ENCODE measurements at regions not wholly inside any gene's neighbourhood (a gene's known extent, or its start where the extent isn't known, plus 50 kb on each side); places are given as distances from the start of the nearest gene placed in this dataset.

DNA sequence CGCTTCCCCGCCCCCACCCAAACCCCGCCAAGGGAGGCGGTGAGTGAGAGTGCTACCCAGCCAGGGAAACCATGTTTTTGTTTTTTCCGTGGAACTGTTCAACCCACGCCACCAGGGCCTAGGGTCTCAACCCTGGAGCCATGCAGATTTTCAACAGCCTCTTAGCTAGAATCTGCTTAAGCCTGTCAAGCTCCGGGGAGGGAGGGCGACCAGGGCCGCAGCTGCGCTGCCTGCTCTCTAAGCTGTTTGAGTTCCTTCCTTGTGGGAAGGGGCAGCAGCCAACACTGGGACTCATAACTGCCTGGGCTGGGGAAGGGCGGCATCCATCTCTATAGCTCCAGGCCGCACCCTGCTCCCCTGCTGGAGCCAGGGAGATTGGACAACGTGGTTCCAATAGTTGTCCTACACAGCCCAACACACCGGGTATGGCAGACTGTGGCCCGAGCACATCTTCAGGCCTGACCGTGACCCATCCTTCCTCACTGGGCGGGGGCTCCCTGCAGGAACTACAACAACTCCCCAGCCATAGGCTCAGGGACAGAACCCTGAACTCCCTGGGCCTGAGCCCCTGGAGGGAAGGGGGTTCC is 1065.7 kb upstream of the MANEA start:
- DNase-seq, result no peak

DNA sequence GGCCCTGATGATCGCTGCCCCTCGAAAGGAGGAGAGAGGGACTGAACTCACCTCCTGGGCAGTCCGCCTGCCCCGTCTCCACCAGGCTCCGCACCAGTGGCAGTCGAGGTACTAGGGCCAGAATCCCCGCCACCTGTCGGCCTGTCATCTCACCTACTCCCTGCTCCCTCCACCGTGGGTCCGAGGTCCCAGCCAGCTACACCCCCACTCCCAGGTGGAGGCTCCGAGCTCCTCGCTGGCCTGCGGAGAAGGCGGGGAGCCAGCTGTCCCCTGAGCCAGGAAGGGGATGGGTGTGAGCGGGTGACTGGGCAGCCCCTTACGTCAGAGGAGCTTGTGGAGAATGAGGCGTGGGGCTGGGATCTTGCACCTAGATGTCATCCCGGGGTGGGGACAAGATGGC is 1066.5 kb upstream of the MANEA start:
- no peak for DNase-seq

DNA sequence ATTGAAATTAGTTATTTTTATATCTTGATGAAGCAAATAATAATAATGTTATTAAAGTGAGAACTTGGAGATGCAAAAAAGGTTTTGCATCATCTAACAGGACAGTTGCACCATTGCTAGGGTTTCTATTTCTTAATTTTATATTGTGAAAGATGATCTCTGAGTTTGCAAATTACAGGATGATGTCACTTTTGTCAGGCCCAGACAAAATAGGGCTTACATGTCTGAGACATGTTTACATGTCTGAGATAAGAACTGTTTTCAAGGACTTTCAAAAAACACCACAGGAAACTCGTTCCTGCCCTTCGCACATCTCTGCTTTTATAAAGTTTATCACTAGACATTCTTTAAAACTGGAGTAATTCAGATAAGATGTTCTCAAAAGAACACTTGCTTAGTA is 1075.8 kb upstream of the MANEA start:
- DNase-seq, result no peak

DNA sequence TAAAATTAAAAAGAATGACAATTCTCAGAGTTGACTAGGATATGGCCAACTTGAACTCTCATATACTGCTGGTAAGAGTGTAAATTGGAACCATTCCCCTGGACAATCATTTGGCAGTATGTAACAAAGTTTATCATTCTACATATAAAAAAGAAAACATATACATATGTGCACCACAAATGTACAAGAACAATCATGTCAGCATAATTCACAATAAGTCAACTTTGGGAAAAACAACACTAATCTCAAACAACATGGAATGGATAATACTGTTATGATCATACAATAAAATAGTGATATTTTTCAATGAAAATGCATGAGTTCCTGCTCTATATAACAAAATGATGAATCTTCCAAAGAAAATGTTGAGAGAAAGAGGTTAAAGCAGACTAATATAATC is 1078.7 kb upstream of the EPHA7 start:
- no peak for DNase-seq

DNA sequence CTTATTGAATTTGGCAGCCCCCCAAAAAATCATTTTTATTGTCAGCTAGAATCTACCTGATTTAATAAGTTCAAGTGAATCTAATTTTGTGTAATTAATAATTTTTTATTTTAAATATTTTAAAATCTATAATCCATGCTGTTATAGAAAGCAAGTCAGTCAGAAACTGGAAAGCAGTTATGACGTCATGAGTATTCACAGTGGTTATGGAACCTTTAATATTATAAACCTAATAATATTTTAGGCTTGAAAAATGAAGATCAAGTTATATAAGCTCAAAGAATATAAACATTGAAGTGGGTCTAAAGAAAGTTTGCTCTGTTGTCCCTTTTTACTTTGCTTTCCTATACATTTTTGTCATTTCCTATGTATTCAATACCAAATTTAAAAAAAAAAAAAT is 1075.1 kb upstream of the EPHA7 start:
- DNase-seq, result no peak

DNA sequence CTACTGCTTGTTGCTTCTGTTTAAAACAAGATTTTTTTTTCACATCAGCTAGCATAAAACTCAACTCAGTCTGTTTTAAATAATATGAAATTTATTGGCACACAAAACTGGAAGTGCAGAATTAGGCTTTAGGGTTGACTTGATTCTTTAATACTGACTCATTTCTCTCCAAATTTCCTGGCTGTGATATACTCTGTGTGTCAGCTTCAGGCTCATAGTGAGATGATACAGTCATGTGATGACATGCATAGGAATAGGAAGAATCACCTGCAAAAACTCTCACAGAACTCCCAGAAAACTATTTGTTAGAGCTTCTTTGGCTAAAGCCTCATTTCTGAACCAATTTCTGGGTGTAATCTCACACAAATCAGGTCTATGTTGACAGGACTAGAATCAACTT is 1068.0 kb upstream of the EPHA7 start:
- DNase-seq, result no peak

DNA sequence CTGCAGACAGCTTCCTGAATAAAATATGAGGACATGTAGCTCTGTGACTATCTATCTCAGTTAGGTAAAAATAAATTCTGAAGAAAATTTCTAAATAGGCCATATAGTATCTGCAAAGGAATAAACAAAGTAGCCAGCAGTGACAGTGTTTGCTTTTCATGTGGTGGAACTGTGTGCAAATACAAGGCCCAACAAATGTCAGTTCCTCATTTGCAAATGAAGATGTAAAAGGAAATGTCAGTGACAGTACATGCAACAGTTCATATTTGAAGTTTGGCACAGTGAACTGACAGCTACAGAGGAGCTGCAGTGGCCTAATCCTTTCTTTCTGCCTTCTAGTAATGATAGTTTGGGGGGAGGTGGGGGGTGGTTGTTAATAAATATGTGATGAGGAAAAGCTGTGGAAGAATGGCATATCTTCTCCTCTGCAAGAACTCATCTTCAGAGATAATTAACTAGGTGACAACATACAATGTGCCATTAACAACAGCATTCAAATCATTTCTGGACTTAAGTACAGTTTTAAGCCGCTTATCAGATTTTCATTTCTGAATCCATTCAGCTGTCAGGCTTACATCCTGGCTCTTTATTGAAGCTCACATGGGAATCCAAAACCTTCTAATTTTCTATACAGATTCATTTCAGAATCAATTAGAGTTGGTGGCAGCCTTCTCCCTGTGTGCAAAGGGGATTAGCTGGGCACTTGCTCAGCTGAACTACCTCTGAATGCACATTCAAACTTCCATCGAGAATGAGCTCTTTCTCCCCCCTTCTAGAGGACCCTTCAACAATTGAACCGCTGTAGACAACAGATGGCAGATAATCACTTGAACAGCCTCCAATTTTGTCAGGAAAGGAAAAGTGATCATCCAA is 1059.0 kb upstream of the EPHA7 start:
- DNase-seq, result no peak

DNA sequence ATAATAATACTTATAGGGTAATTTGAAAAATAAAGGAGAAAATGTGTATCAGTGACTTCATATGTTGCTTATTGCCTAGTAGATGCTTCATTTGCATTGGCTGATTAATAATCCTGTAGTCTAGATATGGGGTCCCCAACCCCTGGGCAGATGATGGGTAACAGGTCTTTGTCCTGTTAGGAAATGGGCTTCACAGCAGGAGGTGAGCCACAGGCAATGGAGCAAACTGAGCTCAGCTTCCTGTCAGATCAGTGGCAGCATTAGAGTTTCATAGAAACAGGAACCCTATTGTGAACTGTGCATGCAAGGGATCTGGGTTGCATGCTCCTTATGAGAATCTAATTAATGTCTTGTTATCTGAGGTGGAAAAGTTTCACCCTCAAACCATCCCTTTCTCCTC is 1049.5 kb upstream of the EPHA7 start:
- DNase-seq, result no peak

DNA sequence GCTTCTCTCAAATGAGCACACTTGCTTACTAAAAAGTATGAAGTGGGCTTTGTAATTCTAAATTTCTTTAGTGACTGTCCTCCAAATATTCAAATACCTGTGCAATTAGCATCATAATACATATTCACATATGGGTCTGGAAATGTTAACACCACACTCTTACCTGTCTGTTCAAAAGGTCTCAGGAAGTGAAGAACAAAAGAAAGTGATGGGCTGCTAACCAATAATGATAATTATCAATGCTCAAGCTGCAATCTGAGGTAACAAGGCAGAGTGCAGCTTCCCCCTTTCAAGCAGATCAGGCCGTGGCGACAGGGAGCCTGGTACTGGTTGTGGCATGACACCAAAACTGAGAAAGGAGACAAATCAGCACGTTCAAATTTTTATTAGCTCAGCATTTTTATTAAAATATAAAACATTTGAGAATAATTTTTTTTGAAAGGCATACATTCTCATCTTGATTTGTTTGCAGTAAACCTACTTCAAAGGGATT is 1044.7 kb upstream of the EPHA7 start:
- no peak for DNase-seq

DNA sequence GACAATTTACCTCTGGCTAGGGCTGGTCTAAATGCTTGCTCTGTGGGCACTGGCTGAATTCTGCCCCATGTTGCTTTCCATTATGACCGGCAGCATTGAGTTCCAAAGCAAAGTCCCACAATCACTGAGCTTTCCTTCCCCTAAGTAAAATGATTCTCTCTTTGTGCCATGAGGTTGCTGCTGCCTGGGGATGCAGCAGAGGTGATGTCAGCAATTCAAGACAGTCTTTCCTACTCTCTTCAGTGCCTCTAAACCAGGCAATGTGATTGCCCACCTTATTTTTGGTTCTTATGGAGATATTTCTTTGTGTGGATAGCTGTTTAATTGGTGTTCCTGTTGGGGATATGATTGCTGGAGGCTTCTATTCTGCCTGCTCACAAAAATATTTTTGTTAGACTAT is 1043.9 kb upstream of the EPHA7 start:
- no peak for DNase-seq

DNA sequence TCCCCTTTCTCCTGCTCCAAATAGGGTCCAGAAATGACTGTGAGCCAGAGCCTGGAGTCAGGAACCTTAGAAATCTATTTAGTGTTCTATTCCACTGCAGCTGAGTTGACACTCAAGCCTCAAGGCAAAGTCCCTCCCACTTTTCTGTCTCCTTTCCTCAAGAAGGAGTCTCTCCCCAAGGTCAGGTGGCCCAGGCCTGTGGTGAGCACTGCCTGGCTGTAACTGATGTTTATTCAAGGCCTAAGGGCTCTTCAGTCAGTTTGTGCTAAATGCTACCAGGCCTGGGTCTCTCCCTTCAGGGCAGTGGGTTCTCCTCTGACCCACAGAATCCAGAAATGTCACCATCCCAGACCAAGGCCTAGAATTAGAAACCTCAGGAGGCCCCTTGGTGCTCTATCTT is 1042.9 kb upstream of the EPHA7 start:
- DNase-seq, result no peak

DNA sequence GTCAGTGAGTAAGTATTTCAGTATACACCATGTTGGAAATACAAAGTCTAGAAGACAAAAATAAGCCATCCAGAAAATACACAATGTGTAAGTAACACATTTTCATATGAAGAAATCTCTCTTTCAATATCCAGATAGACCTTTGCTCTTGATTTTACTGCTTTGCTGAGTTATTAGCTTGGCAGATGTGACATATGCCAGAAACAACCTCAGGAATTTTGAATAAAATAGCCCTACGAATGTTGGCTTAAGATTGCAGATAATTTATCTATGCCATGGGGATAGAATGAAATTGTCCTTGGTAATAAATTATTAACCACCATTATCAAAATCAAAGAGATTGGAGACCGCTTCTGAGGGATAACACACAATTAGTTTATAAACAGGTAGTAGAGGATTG is 1036.9 kb upstream of the EPHA7 start:
- DNase-seq, result no peak

DNA sequence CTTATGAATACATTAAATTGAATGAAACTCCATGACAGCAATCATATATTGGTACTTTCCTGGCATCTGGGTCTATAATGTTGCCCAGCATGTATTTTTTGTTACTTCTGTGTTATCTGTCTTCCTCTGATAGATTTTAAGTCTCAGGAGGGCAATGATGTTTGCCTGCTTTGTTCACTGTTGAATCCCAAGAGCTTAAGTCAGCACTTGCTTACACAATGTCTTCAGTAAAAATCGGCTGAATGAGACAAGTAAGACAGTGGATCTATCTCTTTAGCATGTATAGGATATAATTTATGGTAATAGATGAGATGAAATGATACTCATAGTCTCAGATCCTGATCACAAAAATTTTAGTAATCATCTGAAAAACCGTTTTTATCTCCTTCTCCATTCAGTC is 1034.9 kb upstream of the EPHA7 start:
- DNase-seq, result no peak

DNA sequence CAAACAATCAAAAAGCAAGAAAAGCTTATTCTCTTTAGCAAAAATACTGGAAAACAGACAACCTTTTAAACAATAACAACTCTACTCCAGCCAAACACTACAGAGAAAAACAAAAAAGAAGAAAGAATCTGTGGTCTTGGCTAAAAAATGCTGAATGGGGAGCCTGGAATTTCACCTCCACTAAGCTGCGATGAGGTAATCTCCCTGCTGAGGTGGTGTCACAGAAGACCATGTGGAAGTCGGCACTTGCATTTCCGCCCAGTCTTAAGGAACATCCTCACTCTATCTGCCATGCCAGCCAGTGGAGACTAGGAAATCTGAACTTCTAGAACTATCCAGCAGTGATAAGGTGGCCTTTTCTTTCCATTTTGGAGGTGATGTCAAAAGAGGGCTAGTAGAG is 1026.8 kb upstream of the EPHA7 start:
- no peak for DNase-seq

DNA sequence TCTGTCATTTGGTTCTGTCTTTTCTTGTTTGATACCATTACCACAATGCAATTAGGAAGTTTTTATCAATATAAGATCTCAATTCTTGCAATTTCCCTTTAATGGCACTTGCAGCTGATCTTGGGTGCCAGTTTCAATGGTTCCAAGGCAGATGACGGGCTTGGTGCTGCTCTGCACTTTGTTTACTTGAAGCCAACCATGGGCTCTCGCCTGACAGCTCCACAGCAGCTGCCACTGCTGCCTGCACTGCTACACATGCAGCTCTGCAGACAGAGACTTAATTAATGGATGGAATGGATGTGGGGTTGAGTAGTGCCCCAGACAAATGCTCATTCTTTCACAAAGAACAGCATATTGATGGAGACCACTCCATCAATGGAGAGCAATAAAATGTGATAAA is 1024.3 kb upstream of the EPHA7 start:
- no peak for DNase-seq

DNA sequence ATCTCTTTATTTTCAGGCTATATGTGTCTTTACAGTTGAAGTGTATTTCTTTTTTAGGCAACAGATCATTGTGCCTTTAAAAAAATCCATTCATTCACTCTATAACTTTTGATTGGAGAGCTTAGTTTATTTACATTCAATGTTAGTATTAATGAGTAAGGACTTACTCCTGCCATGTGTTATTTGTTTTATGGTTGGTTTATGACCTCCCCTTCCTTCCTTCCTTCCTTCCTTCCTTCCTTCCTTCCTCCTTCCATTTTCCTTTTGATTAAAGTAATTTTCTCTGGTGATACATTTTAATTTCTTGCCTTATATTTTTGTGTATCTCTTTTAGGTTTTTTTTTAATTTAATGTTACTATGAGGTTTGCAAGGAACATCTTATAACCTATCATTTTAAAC is 1005.3 kb upstream of the EPHA7 start:
- DNase-seq, result no peak

DNA sequence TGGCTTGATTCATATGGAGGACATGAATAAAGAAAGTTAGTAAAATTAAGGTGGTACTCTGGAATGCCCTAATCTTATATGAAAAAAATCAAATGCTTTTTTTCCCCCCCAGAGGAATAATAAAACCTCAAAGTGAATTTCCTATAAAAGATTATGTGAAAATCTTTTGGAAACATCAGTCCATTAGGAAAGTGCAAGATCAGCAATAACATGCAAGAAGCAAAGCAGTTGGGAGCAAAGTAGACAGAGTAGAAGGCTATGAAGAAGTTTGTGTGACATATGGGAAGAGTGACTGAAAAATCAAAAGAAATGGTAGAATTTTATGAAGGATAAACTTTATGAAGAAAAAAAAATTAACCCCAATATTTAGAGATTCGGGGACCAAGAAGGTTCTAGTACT is 998.0 kb upstream of the EPHA7 start:
- DNase-seq, result no peak

DNA sequence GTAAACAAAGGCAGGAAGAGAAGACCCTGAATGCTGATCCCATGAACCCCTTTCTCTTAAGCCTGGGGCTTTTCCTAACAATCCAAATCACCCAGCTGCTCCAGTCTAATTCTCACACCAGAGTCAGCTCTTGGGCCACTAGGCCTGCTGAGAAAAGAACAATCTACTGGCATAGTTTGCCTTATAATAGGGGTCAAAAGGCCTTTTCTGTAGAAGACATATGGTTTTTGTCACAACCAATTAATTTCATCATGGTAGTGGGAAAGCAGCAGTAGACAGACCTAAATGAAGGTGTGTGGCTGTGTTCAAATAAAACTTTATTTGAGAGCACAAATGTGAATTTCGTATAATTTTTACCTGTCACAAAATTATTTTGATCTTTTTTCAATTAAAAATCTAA is 994.7 kb upstream of the EPHA7 start:
- no peak for DNase-seq

DNA sequence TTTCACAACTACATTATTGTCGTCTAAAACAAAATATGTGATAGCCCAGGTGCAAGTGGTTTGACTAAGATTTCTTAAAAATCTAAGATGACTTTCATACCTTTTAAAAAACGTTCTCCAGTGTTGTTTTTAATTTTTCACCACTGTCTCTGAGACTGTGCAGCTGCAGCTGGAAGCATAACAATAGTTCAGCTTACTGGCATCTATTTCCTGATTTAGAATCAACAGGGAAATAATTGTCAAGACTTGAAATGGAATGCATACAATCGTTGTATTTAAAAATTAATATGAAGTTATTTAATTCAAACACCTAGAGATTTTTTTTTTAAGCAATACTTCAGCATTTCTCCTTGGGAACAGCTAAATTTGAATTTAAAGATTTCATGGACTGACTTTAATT is 982.0 kb upstream of the EPHA7 start:
- no peak for DNase-seq

DNA sequence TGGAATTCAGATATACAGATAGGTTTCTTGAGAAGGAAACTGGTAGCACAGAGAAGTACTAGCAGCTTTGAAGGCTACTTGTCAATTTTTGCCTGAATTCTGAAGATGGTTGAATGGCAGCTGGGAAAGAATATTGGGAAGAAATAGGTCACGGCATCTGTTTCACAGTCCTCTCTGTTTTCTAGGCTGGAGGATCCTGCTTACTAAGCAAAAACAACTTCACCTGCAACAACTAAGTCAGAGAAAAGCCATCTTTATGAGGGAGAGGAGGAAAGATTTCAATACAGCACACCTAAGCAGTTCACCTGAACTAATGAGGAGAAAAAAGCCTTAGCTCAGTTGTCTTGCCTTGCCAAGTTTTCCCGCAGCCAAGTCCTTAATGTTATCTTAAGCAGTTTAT is 975.5 kb upstream of the EPHA7 start:
- DNase-seq, result no peak

DNA sequence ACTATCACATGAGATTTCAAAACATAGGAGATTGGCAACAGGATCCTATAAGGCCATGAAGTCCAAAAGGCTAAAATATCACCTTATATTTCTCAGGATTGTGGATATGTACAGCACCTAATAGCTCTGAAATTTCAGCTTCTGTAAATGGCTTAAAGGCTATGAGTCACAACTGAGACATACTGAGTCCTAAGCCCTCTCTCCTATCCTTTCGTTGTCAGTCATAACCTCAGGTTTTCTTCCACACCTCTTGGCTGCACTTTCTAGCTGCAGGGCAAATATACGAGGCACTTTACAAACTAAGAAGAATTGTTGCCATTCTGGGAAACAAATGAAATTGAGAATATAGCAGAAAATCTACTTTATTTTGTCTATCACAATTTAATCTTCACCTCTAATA is 969.9 kb upstream of the EPHA7 start:
- DNase-seq, result no peak

DNA sequence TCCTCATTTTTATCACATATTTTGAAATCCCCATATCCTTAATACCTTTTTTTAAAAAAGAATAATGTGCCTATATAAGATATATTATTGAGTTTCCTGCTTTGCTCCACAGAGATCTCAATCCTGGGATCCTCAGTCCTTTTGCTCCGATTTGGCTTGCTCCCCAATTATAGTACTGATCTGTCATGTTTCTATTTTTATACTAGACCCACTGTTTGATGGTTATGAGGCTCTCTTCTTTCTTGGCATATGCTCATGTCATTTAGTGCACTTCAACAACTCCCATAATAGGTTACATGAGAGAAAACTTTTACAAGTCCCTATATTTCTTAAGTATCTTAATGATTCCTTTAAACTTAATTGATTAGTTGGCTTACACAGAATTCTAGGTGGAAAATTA is 958.5 kb upstream of the EPHA7 start:
- no peak for DNase-seq

DNA sequence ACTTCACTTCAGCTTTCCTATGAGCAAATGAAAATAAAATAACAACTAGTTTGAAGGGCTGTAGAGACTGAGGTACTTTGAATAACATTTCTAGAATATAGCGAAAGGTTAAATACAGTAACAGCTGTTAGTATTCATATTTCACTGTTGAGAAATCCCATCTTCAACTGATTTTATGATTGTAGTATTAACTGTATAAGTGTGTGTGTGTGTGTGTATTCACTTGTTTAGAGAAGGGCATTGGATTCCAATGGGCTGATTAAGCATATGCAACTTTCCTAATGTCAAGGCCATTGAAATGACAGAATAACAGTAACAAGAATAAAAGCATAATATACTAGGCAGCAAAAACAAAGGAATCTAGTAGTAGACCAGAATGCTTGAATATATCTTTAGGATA is 957.5 kb upstream of the EPHA7 start:
- DNase-seq, result no peak

DNA sequence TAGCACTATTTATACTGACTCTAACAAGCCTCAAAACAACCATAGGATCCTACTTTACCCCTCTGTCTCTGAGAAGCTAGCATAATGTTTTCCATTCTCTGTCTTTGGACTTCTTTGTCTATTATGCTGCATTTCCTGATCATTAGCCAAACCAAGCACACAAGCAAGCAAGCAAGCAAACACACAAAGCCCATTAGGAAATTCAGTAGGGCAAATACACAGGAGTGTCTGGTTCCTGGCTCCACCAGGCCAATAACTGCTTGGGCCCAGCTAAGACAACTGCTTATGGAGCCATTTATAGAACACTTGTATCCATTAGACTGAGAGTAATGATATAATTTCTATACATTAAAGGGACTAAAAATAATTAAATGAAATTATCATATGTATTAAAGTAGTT is 952.9 kb upstream of the EPHA7 start:
- no peak for DNase-seq

DNA sequence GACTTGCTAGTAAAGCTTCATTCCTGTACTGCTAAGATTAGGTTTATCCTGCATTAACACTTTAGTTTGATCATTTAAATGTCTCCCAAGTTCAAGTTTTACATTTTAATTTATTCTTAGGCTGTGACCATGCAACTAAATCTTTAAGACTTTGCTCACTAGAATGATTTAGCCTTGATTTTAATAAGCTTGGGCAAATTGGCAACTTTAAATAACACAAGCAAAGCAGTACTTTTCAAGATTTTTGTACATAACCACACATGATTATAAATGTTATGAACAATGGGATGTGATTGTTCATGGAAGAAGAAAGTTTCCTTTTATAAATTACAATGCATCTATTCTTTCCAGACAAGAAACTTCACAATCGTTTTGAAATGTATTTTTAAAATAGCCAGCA is 948.0 kb upstream of the EPHA7 start:
- no peak for DNase-seq

Data from HCEC 1CT (cell line).